Prostate gland (tissue), 2 donors: ENCODE measurements at regions not wholly inside any gene's neighbourhood (a gene's known extent, or its start where the extent isn't known, plus 50 kb on each side); places are given as distances from the start of the nearest gene placed in this dataset.
A peak's percentile ranks its signal among the peaks of the same experiment; 100 is the strongest.

Source experiments
- DNase-seq: peaks from one replicate; pipeline ENCODE4 v3.0.0-alpha.2; 2019; ENCODE audit warnings: low spot score
- H3K27ac ChIP-seq, 2 donors: fragments of 200-600 bp; sonication (generic); 2 replicates each; pipeline ENCODE4 v1.5.1; 2017 to 2019
- H3K27me3 ChIP-seq: fragments of 200-600 bp; sonication (generic); replicated peaks from 2 replicates; pipeline ENCODE4 v1.5.1; 2019; ENCODE audit not compliant: insufficient read depth
- H3K36me3 ChIP-seq, 2 donors: fragments of 200-600 bp; sonication (generic); 1 replicate in 1 of 2; 2 replicates in 1 of 2; pipeline versions ENCODE4 v1.5.1 to v1.8.1; 2017 to 2019
- H3K4me1 ChIP-seq: fragments of 200-600 bp; sonication (generic); replicated peaks from 2 replicates; pipeline ENCODE4 v1.5.1; 2019
- H3K4me3 ChIP-seq, 2 donors: fragments of 200-600 bp; sonication (generic); 2 replicates each; pipeline ENCODE4 v1.5.1; 2017 to 2019
- H3K9me3 ChIP-seq: fragments of 200-600 bp; sonication (generic); 2 replicates; pipeline ENCODE4 v1.5.1; 2017
- CTCF ChIP-seq, 4 experiments: fragments of 200-600 bp in 2 of 4; fragments of 450-650 bp in 2 of 4; sonication (generic) in 2 of 4; IDR thresholded peaks; 1 replicate in 3 of 4; 2 replicates in 1 of 4; pipeline ENCODE4 v1.5.1; 2016 to 2019; ENCODE audit warnings: antibody characterized with exemption in 4 of 4, mild to moderate bottlenecking in 2 of 4, moderate library complexity in 2 of 4
- POLR2A ChIP-seq: fragments of 450-650 bp; IDR thresholded peaks from one replicate; pipeline ENCODE4 v1.6.1; 2016; ENCODE audit warnings: antibody characterized with exemption, mild to moderate bottlenecking
- POLR2AphosphoS5 ChIP-seq: sonication (generic); formaldehyde crosslinking; IDR thresholded peaks from one replicate; pipeline ENCODE4 v1.6.1; 2017; ENCODE audit warnings: antibody characterized with exemption
- WGBS: methylation state at CpG from one replicate; pipeline ENCODE4 v1.1.5; 2018; 5-methylcytosine and 5-hydroxymethylcytosine counted together
- intact Hi-C: fragments of 100-400 bp; cut with DNase I; formaldehyde crosslinking; loops from one replicate; pipeline ENCODE4 v1.14.2; 2022

DNA sequence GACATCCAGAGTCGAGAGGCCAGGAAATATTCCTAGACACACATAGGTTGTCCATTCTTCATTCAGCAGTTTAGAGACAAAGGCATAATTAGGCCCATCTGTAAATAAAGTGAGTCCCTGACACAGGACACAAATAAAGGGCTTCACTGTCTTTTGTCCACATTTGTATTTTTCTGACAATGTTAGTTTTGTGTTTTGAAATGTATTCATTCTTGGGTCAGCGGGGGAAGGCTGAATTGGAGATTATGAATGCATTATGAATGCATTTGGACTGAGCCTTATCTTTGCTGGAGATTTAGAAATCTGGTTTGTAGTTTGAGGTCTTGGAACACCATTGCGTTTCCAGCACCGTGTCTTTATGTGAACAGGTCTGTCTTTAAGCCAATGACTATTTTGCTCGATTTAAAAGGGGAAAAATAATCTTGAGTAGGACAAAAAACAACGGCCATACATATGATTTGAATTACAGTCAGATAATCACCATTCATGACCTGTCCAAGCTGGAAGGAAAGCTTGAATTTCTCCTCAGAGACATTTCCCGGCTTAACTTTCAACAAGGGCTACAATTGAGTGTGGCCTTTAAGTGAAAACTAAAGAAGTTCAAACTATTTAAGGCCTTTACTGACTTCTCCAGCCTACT is 334.8 kb downstream of the WDR11 start:
- intact Hi-C loops = loop anchor here (10.0 kb wide), 1 partner anchor 211 kb away; no protein-coding TSS in a partner anchor
- Histone ChIP-seq H3K9me3 (no peaks in the 10 kb centered on the region), H3K36me3 (no peaks in the 10 kb centered on the region), H3K27me3 (no peaks in the 10 kb centered on the region), H3K27ac (no peak overlapping the region), H3K4me1 (no peaks in the 10 kb centered on the region), H3K4me3 (no peak overlapping the region)
- no peak for DNase-seq
- TF ChIP-seq POLR2A (no peak), CTCF (IDR thresholded peaks at IDR 0.05) (no peak), POLR2AphosphoS5 (no peak)
- 88% methylated on average over 7 of the region's 7 CpGs for WGBS

GRCh38 chr10:121187391-121187790 is 336.2 kb downstream of the WDR11 start:
- no peak for DNase-seq
- H3K27me3 ChIP-seq = no peaks in the 10 kb centered on the region
- no peak overlapping the region for H3K4me3 ChIP-seq
- no peak for TF ChIP-seq POLR2A
- no peak for TF ChIP-seq CTCF (IDR thresholded peaks at IDR 0.05)
- TF ChIP-seq POLR2AphosphoS5 = no peak
- no peaks in the 10 kb centered on the region for H3K9me3 ChIP-seq
- no peaks in the 10 kb centered on the region for H3K36me3 ChIP-seq
- intact Hi-C loops = loop anchor here (10.0 kb wide), 1 partner anchor 213 kb away; no protein-coding TSS in a partner anchor
- no peaks in the 10 kb centered on the region for H3K4me1 ChIP-seq
- no peak overlapping the region for H3K27ac ChIP-seq

- Histone ChIP-seq H3K4me3 (no peak overlapping the region), H3K9me3 (no peaks in the 10 kb centered on the region), H3K36me3 (no peaks in the 10 kb centered on the region), H3K4me1 (no peaks in the 10 kb centered on the region), H3K27me3 (no peaks in the 10 kb centered on the region), H3K27ac (no peak overlapping the region)
- WGBS = 28% methylated on average over 6 of the region's 6 CpGs
- DNase-seq = peak; percentile 10
- TF ChIP-seq POLR2A (no peak), POLR2AphosphoS5 (peak; percentile 37)
- intact Hi-C loops = loop anchor here (10.0 kb wide), 1 partner anchor 213 kb away; no protein-coding TSS in a partner anchor
Measured at GRCh38 chr10:121188005-121188404, 336.8 kb downstream of the WDR11 start.

- no peaks in the 10 kb centered on the region for H3K4me1 ChIP-seq
- no peaks in the 10 kb centered on the region for H3K36me3 ChIP-seq
- H3K27me3 ChIP-seq = no peaks in the 10 kb centered on the region
- DNase-seq = no peak
- TF ChIP-seq POLR2A (no peak), POLR2AphosphoS5 (no peak), CTCF (IDR thresholded peaks at IDR 0.05) (no peak)
- H3K27ac ChIP-seq = no peak overlapping the region
- intact Hi-C loops = loop anchor here (10.0 kb wide), 1 partner anchor 214 kb away; no protein-coding TSS in a partner anchor
- no peaks in the 10 kb centered on the region for H3K9me3 ChIP-seq
- no peak overlapping the region for H3K4me3 ChIP-seq
- WGBS = 65% methylated on average over 7 of the region's 7 CpGs
Measured at GRCh38 chr10:121189066-121189465, 337.9 kb downstream of the WDR11 start.

- 50% methylated on average over 10 of the region's 10 CpGs for WGBS
- TF ChIP-seq POLR2A = no peak
- TF ChIP-seq POLR2AphosphoS5 = no peak
- no peak for TF ChIP-seq CTCF (IDR thresholded peaks at IDR 0.05)
- no peak for DNase-seq
- Histone ChIP-seq H3K4me3 (no peak overlapping the region), H3K4me1 (no peaks in the 10 kb centered on the region), H3K27ac (no peak overlapping the region), H3K27me3 (no peaks in the 10 kb centered on the region), H3K9me3 (no peaks in the 10 kb centered on the region), H3K36me3 (no peaks in the 10 kb centered on the region)
- intact Hi-C loops = no loop called here
Measured at GRCh38 chr10:121194696-121195523, 343.7 kb downstream of the WDR11 start.
